GM19455 (cell line): ENCODE measurements at regions not wholly inside any gene's neighbourhood (a gene's known extent, or its start where the extent isn't known, plus 50 kb on each side); places are given as distances from the start of the nearest gene placed in this dataset.

Experiments
- ATAC-seq: cut with Tn5 transposase; IDR thresholded peaks from one replicate; pipeline ENCODE4 v1.9.1; 2021; ENCODE audit not compliant: unreplicated experiment

DNA sequence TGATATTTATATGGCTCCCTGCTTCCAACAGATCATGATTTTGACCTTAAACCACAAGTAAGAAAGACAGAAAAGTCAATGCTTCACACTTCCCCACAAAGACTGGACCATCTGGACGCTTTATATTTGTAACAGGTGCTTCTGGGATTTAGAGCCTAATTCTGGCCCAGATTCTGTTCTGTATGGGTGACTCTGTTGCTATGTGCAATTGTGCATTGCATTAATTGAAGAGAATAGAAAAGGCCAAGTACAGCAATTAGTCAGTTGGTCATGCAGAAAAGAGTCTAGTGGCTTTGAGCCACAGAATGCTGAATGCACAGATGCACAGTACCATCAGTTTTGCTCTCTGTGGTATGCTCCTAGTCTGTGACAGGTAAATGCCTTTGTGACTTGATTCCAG is 657.4 kb upstream of the ATXN8OS start:
- no peak for ATAC-seq

DNA sequence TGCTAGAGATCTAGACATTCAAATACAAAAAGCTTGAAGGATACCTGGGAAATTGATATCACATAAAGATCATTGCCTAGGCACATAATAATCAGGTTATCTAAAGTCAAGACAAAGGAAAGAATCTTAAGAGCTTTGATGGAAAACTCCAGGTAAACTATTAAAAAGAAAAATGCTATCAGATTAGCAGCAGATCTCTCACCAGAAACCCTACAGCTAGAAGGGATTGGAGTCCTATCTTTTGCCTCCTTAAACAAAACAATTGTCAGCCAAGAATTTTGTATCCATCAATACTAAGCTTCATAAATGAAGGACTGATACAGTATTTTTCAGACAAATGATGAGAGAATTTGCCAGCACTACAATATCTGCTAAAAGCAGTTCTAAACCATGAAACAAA is 682.4 kb upstream of the ATXN8OS start:
- ATAC-seq: no peak

DNA sequence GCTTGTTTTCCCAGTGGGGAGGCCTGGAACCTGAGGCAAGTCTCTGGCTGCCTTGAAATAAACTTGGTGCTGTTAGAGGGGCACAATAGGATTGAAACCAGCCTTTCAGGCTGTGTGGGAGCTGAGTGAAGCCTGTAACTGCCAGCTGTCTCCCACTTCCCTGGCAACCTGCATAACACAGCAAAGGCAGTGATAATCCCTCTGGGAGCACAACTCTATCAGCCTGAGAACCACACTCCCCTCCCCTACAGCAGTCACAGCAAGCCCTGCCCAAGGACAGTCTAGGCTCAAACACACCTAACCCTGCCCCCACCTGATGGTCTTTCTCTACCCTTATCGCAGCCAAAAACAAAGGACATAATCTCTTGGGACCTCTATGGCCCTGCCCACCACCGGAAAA is 683.8 kb upstream of the ATXN8OS start:
- no peak for ATAC-seq

- ATAC-seq: no peak
Observed at GRCh38 chr13:69418319-69418718, 689.3 kb upstream of the ATXN8OS start.

GRCh38 chr13:69410761-69411160 is 696.9 kb upstream of the ATXN8OS start:
- ATAC-seq: no peak

DNA sequence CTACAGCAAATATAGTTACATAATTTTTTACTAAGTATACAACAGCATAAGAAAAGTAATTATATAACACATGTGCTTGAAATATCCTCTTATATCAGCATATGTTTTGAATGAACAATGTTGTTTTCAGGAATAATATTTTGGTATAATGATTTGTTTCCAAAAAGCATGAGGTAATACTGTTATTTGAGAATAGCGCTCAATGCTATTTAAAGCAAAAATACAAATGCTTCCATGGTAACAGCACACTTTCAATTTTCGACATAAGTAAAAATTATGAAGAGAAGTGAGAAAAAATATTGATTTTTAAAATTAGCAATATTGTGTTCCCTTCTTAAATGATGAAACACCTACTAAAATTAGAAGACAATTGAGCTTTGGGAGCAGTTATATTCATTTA is 715.9 kb upstream of the ATXN8OS start:
- ATAC-seq: no peak

GRCh38 chr13:69389899-69390298 is 717.7 kb upstream of the ATXN8OS start:
- no peak for ATAC-seq

DNA sequence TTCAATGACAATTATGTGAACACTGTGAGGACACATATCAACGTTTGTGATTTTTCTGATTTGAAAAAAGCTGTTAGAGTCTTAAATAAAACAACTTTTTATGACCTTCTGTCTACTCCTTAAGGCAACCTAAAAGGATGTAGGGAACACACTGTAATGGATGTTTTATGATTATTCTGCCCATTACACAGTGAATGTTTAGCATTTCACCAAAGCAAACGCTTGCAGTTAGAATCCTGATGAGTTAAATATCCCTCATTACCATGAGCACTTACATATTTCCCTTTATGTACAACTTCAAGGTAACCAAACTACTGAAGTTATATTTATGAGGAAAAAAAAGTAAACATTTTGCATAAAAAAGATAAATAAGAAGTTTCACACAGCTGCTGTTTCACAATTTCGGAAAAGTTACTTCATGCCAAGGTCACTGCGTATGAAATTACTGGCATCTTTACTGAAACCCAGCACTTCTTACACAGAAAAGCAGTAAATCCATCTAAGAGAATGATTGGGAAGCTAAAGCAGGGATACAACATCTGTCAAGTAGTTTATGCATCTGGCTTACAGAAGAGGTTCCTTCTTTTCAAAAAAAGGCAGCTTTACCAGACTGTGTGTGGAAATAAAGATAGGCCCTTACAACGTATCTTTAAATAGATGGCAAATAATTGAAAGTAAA is 733.7 kb upstream of the ATXN8OS start:
- ATAC-seq: no peak

GRCh38 chr13:69363360-69363759 is 744.3 kb upstream of the ATXN8OS start:
- ATAC-seq: no peak

DNA sequence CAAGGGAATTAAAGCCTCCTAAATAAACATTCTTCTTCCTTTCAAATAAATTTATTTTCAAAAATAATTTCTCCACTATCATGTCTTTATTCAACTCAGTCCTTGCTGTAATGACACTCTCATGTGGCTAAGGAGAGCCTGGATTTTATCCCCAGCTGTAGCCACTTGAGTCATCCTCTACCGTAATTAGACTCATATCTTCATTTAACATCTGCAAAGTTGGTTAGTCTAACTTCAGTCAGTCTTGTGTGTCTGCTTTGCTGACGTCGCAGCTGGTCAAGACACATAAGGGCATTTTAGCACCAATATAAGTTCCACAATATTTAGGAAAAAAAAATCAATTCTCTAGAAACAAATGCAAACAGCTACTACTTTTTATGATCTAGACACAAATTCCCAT is 776.4 kb upstream of the ATXN8OS start:
- ATAC-seq: no peak

- ATAC-seq: no peak
Observed at GRCh38 chr13:69324090-69324886, 783.3 kb upstream of the ATXN8OS start.

- ATAC-seq: no peak
Observed at GRCh38 chr13:69319656-69320055, 788.0 kb upstream of the ATXN8OS start.

DNA sequence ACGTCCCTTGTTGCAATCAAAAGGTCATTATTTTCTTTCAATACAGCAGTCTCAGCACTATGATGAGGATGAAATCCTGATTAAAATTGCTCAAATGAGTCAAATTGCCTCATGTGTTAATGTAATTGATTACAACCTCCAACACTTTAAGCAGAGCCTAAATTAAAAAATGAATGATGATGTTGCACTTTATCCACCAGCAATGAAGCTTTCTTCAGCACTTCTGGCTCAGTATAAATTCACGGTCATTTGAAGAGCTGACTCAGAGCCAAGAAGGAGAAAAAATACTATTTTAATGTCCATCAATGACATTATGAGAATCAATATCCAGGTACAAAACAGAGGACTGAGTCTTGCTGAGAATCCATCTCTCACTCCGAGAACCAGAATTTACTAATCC is 792.6 kb upstream of the ATXN8OS start:
- no peak for ATAC-seq

GRCh38 chr13:69306766-69307165 is 800.9 kb upstream of the ATXN8OS start:
- no peak for ATAC-seq

DNA sequence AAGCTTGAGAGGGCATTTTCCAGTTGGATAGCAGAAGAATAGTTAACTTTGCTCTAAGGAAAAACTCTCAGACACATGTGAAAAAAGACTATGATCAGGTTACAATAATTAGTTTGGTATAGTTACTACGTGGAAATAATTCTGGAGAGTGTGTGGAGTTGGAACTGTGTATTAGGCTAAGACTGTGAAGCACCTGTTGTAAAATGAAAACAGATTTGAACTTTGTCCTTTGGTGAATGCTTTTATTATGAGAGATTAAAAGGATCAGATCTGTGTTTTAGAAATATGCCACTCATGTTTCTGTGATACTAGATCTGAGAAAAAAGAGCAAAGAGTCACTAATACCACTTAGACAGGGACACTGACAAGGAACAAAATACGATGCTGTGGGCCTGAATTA is 807.5 kb upstream of the ATXN8OS start:
- no peak for ATAC-seq

DNA sequence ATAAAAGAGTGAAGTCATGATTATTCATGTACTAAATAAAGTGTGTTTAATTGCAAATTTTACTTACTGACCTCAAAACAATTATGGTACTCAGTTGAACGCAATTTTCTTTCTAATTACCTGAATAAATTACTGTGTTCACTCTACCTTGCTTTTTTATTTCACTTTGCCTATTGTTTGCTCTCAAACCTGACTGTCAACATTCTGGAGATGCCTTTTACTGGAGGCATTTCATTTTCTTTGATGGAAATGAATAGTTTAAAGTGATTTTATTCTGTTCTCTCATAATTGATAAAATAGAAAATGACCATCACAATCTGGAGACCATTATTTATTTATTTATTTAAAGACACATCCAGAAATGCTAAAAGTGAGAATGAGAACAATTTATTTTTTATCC is 811.5 kb upstream of the ATXN8OS start:
- ATAC-seq: no peak

DNA sequence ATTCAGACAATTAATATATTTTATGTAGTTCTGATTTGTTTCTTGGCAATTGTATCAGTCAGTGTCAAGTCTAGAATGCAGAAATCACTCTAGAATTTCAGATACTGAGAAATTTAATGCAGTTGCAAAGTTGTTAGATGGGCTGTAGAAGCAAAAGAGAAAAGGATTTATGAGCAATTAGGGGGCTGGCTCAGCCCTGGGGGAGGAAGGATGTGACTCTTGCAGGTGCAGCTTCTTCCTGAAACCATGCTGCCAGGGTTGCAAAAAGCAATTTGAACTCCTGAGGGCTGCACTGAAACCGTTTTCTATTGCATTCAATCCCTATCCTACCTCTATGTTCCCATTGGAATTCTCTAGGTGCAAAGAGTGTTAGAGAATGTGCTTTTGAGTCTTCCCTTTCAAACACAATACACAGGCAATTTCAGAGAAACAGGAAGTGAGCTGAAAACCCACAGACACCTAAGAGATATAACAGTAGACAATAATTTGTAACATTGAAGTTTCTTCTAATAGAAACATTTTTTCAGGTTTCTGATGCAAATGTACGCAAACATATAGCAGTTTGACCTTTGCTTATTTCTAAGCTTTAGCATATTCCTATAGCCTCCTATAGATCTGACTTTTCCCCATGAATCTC is 814.7 kb upstream of the ATXN8OS start:
- ATAC-seq: no peak

DNA sequence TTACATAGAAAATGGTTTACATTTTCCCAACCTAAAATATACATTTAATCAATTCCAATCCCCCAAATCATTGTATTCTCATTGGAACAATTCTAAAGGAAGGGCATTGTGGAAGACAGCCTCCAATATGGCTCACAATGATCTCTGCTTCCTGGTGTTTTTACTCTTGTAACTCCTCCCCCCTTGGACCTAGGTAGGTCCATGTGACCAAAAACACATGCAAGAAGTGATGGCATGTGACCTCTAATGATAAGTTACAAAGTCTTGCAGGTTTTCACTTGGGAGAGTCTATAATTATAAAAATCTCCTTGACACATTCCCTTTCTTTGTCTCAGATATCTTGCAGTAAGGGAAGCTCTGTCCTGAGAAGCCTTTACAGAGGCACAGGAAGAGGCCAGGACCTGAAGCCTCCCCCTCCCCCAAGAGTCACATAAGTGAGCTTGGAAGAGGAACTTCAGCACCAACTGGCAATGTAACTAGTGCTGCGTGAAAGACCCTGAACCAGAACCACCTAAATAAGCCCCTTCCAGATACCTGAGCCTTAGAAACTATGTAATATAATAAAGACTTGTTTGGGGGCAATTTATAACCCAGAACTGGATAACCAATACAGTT is 816.2 kb upstream of the ATXN8OS start:
- no peak for ATAC-seq

- ATAC-seq: no peak
Observed at GRCh38 chr13:69288026-69288425, 819.6 kb upstream of the ATXN8OS start.

- no peak for ATAC-seq
Observed at GRCh38 chr13:69287050-69287698, 820.5 kb upstream of the ATXN8OS start.

DNA sequence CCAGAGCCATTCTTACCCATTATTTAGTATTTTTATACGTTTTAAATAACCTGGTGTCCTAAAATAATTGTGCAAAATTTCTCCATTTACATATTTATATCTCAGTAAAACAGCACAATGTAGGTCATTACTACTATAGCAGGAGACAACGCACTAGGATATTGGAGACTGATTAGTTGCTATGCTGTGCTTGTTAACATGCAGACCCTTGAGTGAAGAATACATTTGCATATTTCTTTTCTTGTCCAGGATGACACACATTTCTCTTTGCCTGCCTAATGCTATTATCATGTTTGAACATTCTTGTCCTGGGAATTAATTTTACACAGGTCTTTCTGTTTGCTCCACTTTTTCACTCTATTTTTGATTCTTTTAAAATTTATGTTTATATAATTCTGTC is 823.8 kb upstream of the ATXN8OS start:
- ATAC-seq: no peak
